NCI-H2081 treated with DMSO at 0.1 percent for 48 hours (cell line): ENCODE measurements at regions not wholly inside any gene's neighbourhood (a gene's known extent, or its start where the extent isn't known, plus 50 kb on each side); places are given as distances from the start of the nearest gene placed in this dataset.

Experiments
- DNase-seq: peaks from one replicate; lab custom pipeline; 2025; lab: John Stamatoyannopoulos, UW

GRCh38 chr12:92535961-92536360, 166.8 kb upstream of the PLEKHG7 start:
- DNase-seq: no peak

GRCh38 chr12:92533280-92533890, 169.4 kb upstream of the PLEKHG7 start:
- no peak for DNase-seq

GRCh38 chr12:92530706-92531105, 172.1 kb upstream of the PLEKHG7 start:
- DNase-seq: no peak

GRCh38 chr12:92529944-92530343, 172.8 kb upstream of the PLEKHG7 start:
- no peak for DNase-seq

GRCh38 chr12:92528586-92528985, 174.2 kb upstream of the PLEKHG7 start:
- DNase-seq: no peak

- DNase-seq: no peak
These were observed 174.7 kb upstream of the PLEKHG7 start for GRCh38 chr12:92528097-92528496.

GRCh38 chr12:92524489-92524888, 178.3 kb upstream of the PLEKHG7 start:
- no peak for DNase-seq

- no peak for DNase-seq
These were observed 182.3 kb upstream of the PLEKHG7 start for GRCh38 chr12:92520511-92520910.

- DNase-seq: no peak
These were observed 183.5 kb upstream of the PLEKHG7 start for GRCh38 chr12:92519284-92519683.

GRCh38 chr12:92518071-92518470, 184.7 kb upstream of the PLEKHG7 start:
- DNase-seq: no peak

- no peak for DNase-seq
These were observed 186.6 kb upstream of the PLEKHG7 start for GRCh38 chr12:92516277-92516600.

- no peak for DNase-seq
These were observed 189.5 kb upstream of the PLEKHG7 start for GRCh38 chr12:92513231-92513730.

GRCh38 chr12:92511786-92512185, 191.0 kb upstream of the PLEKHG7 start:
- DNase-seq: no peak

GRCh38 chr12:92509156-92509738, 193.5 kb upstream of the PLEKHG7 start:
- DNase-seq: no peak

- DNase-seq: no peak
These were observed 195.9 kb upstream of the PLEKHG7 start for GRCh38 chr12:92506891-92507290.

- DNase-seq: no peak
These were observed 196.3 kb upstream of the PLEKHG7 start for GRCh38 chr12:92506460-92506859.

- DNase-seq: no peak
These were observed 197.2 kb upstream of the PLEKHG7 start for GRCh38 chr12:92505254-92506231.

- DNase-seq: no peak
These were observed 198.2 kb upstream of the PLEKHG7 start for GRCh38 chr12:92504594-92504981.

- no peak for DNase-seq
These were observed 198.7 kb upstream of the PLEKHG7 start for GRCh38 chr12:92503971-92504593.

GRCh38 chr12:92503029-92503931, 199.5 kb upstream of the PLEKHG7 start:
- DNase-seq: no peak

GRCh38 chr12:92502417-92503028, 200.3 kb upstream of the PLEKHG7 start:
- DNase-seq: no peak
